RPMI7951 (cell line): ENCODE measurements at regions not wholly inside any gene's neighbourhood (a gene's known extent, or its start where the extent isn't known, plus 50 kb on each side); places are given as distances from the start of the nearest gene placed in this dataset.

ENCODE experiments used
- DNase-seq: peaks from one replicate; pipeline ENCODE4 v3.0.0-alpha.2; 2012; ENCODE audit warnings: low read depth

DNA sequence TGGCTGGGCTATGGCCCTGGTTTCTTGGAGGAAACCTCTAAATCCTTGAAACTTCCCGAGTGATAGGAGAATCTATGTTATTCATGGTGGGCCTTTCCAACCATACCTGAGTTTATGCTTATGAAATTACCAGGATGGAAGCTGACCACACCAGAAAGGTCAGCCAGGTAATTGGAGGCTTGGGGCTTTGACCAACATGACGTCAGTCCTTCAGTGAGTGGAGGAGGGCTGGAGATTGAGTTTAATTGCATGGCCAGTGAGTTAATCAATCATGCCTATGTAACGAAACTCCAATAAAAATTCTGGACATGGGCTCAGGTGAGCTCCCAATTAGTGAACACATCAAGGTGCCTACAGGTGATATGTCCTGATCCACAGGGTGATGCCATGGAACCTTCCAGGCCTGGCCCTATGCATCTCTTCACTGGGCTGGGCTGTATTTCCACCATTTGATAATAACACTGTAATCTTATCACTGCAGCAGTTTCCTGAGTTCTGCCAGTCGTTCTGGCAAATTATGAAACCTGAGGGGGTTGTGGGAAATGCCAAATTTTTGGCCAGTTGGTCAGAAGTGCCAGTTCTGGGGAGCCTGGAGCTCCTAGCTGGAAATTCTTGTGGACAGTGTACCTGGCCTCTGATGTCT lies 106.5 kb downstream of the CDH26 start:
- no peak for DNase-seq

- no peak for DNase-seq
These were observed 107.7 kb downstream of the CDH26 start for GRCh38 chr20:60065741-60066437.

DNA sequence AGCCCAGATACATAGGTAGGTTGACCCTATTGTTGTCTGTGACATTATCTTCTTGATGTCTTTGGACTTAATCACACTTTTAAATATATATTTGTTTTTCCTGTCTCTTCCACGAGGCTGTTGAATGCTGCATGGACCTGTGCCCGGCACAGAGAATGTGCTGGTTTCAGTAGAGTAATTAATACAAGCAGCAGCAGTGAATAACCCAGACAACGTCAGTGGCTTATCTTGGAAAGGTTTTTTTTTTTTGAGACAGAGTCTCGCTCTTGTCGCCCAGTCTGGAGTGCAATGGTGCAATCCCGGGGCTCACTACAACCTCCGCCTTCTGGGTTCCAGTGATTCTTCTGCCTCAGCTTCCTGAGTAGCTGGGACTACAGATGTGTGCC lies 108.2 kb downstream of the CDH26 start:
- no peak for DNase-seq

DNA sequence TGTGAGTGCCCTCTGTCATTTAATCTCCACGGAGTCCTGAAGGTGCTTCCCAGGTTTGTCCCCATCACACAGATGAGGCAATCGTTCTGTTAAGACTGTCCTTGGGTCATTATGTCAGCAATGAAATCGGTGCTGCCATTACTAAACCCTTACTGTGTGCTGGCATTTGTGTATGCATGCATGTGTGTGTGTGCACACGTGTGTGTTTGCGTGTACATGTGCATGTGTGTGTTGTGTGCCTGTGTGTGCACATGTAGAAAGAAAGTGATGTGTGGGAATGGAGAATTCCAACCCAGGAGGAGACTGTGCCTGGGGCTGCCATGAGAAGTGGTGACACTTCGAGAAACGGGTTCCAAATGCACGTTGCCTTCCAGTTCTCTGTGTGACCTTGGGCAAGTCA lies 110.3 kb downstream of the CDH26 start:
- no peak for DNase-seq

- DNase-seq = no peak
These were observed 111.4 kb downstream of the CDH26 start for GRCh38 chr20:60069656-60070055.

GRCh38 chr20:60070791-60071190 lies 112.6 kb downstream of the CDH26 start:
- no peak for DNase-seq

- DNase-seq = peak; percentile 36
These were observed 113.7 kb downstream of the CDH26 start for GRCh38 chr20:60071965-60072364.

- DNase-seq = no peak
These were observed 114.9 kb downstream of the CDH26 start for GRCh38 chr20:60073086-60073485.

DNA sequence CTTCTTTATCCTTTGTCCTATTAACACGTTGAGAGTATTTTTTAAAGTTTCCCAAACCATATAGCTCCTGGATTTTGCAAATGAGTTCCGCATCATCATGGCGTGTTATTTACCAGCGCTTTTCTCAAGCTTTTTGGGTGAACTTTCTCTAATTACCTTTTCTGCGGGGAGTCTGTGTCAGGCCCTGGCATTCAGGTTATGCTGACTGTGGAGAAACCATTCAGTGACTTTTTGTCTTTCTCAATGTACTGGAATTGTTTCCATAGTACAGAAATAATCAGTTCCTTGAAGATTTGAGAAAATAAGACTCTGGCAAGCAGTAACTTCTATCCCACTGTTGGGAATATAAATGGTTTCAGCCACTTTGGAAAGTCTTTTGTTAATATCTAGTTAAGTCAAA lies 115.3 kb downstream of the CDH26 start:
- DNase-seq = no peak

GRCh38 chr20:60074276-60074675 lies 116.1 kb downstream of the CDH26 start:
- DNase-seq = no peak

DNA sequence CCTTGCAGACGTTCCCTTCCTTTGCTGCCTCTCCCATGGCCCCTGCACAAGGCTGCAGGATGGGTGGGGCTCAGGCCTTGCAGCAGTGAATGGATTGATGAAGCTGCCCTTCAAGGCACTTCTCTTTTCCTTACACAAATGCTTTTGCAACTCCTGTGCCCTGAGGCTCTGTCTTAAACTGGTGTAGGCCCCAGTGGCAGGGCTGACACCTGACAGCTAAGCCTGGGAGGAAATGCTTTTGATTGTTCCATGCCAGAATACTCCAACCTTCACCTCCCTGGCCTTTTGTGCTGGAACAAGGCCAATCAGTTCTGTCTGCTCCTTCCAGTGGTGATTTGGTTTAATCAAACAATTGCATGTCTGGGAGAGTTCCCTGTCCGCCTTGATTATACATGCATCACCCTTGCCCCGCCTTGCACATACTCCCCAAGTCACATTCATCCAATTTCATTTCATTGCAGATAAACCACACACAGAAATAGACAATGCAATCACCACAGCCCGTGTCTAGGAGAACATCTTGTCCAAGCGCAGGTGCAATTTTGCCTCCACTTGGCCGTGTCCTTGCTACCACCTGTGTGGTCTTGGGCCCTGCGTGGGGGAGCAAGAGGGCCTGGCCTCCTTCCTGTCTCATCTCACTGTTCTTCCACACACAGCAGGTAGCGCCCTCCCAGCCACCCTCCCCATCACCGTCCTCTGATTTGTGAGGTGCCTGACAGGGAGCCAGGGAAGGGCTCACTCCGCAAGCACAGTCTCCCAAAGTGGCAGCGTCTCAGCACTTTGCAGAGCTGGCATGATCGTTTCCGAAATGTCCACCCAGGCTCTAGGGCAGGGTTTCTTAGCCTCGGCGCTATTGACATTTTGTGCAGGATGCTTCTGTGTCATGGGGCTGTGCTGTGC lies 120.4 kb downstream of the CDH26 start:
- DNase-seq = no peak

DNA sequence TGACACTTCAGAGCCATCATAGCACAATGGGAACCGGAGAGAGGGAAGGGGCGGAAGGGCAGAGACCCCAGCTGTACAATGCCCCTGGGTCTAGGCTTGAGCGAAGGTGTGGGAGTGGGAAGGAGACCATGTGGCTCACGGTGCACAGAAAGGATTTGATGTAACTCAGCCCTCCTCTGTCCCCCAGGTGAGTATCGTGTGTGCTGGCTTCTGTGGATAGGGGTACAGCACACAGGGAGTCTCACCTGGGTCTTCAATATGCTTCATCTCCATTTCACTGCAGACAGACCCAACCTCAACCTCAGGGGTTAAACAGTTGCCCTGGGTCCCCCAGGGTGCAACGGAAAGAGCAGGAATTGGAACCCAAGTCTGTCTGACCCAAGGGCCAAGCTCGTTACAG lies 122.2 kb downstream of the CDH26 start:
- DNase-seq = no peak

GRCh38 chr20:60085551-60086132 lies 127.4 kb downstream of the CDH26 start:
- no peak for DNase-seq

DNA sequence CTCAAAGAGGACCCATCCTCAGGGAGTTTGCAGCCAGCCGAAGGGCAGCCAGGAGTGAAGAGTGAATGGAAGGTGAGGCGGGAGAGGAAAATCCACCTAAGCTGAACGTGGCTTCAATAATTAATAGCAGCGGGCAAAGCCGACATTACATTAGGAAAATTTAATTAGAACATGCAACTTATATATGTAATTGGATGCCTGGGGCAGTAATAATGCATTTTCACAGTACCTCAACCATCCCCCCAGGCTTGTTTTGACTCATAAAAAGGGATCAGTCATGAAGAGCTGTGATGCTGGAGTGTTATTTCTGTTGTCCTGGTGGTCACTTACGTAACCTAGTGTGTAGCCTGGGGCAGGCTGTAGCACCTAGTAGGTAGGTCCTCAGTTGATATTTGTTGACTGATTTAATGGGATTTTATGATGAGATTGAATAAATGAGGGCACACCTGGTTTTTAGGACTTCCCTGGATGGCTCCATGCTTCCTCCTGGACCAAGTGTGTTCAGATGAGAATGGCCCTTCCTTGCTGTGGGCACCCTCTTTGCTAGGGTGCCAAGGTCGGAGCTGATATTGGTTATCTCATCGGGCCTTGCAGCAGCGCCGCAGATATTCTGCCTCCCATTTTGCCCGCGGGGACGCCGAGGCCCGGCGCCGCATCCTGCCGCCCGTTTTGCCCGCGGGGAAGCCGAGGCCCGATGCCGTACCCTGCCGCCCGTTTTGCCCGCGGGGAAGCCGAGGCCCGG lies 128.8 kb downstream of the CDH26 start:
- no peak for DNase-seq

- no peak for DNase-seq
These were observed 129.4 kb downstream of the CDH26 start for GRCh38 chr20:60087563-60088105.

DNA sequence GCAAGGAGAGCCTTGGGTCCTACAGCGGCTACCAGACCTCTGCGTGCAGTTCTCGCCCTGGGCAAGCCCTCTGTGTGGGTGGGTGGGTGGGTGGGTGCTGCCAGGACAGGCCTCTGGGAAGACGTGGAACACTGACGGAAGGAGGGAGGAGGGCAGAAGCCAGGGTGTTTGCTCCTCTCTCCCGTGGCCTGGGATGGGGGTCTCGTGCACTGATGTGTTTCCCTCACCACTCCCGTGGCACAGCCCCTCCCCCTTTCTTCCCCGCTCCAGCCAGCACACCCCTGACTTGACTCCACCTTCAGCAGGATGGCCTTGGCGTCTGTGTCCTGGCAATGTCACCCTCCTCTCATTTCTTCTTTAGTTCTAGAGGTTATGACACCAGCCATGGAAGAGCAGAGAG lies 130.0 kb downstream of the CDH26 start:
- DNase-seq = no peak

DNA sequence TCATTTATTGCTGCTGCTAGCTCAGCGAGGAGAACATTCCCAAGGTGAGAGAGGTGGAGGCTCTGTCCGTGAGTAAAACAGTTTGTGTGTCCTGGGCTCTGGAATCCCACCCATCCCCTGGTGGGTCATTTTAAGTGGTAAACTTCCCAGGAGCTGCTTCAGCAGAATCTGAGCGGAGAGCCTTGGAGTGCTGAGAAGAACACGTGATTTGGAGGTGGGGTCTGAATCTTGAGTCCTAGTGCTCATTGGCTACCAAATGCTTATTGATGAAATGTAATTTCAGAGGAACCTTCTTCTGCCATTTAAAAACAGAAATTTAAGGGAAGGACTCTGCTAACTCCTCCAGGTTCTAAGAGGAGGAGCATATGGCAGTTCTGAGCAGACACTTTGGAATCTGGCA lies 132.4 kb downstream of the CDH26 start:
- no peak for DNase-seq

DNA sequence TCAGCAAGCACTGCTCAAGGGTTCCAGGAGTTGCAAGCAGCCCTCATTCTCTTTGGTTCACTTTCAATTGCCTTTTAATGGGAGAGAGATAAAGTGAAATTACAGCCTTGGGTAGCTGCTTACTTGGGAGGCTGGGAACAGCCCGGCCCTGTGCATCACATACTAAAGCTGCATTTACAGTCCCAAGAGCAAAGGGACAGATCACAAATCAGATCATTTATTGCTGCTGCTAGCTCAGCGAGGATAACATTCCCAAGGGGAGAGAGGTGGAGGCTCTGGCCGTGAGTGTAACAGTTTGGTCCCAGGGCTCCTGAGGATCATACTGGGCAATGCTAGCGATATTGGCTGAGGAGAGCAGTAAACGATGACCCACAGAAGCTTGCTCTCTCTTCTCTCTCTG lies 133.1 kb downstream of the CDH26 start:
- no peak for DNase-seq

DNA sequence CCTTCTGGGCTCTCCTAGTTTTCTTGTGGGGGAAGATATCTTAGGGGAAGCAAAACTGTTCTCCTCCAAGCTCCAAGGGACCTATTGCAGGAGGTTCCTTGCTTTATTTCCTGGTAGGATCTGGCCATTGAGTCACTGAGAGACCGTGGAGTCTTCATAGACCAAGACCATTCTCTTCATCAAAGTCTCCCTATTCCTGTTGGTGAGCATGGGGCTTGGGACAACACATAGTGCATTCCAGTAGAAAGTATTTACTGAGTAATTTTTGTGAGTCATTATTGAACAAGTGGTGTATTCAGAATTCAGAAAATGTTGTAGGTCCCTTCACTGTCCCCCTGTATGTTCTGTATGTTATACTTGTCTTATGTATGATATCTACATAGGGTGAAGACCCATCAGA lies 133.6 kb downstream of the CDH26 start:
- no peak for DNase-seq

DNA sequence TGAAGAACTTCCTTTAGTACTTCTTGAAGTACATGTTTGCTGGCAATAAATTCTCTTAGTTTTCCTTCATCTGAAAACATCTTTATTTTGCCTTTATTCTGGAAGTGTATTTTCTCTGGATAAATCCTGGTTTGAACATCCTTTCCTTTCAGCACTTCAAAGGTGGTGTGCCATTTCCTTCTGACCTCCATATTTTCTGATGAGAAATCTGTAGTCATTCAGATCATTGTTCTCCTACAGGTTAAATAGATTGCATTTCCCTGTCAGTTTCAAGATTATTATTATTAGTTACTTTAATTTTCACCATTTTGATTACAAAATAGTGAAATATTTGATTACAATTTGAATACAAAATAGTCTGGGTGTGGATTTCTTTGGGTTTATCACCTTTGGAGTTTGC lies 134.5 kb downstream of the CDH26 start:
- DNase-seq = no peak

DNA sequence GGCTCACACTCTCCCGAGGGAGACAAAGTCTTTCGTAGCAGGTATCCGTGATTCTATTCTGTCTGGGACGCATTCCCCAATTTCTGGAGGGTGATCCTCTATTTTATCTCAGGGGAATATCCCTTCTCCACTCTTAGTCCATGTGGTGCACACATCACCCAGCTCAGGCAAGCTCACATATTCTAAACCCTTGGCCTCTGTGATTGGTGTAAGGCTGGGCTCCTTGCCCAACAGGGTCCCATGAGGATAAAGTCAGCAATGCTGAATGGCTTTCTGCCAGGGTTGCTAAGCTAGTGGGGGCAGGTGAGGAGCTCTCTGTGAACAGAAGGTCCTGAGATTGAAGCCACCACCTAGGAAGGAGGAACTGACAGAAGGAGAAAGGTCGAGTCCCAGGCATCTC lies 137.2 kb downstream of the CDH26 start:
- no peak for DNase-seq
